ENCODE measurements at regions not wholly inside any gene's neighbourhood (a gene's known extent, or its start where the extent isn't known, plus 50 kb on each side); places are given as distances from the start of the nearest gene placed in this dataset.

GRCh38 chr6:169895000-169895759, 143.8 kb downstream of the ERMARD start:
- DNase-seq: no peak

DNA sequence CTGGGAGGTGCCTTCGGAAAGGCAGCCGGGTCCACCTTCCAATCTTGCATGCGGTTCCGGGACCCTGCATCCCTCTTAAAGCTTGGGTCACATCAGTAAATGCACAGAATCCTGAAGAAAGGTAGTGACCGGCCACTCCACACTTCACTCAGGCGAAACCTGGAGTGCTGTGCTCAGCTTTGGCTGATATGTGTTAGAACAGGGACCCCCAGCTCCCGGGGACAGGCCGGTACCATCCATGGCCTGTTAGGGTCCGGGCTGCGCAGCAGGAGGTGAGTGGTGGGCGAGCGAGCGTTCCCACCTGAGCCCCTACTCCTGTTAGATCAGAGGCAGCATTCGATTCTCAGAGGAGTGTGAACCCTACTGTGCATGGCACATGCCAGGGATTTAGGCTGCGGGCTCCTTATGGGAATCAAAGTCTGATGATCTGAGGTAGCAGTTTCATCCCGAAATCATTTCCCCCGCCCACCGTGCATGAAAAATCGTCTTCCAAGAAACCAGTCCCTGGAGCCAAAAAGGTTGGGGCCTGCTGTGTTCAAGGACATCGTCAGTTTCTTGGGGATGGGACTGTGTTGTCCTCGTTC, 143.0 kb downstream of the ERMARD start:
- intact Hi-C loops (cut with micrococcal nuclease): no loop called here
- H3K9me3 ChIP-seq (replicated peaks in 1 of 2; ENCODE audit: control insufficient read depth in 1 of 2, insufficient read depth in 1 of 2, low read length in 2 of 2): peaks cover 10 to 33% of the 10 kb centered on the region in 2 donors
- H2AFZ ChIP-seq (ENCODE audit: insufficient read depth, low read depth, low read length, poor library complexity, severe bottlenecking): no peak overlapping the region
- H3K79me2 ChIP-seq (ENCODE audit: insufficient read depth, low read length): no peaks in the 10 kb centered on the region
- no peak overlapping the region for H3K27ac ChIP-seq (ENCODE audit: low read depth in 1 of 2, low read length in 2 of 2)
- peaks cover 3 to 50% (median 10%) of the 10 kb centered on the region in 7 donors for H3K9me3 Mint-ChIP-seq
- H3K4me2 ChIP-seq (replicated peaks; ENCODE audit: extremely low read depth, low read length, poor library complexity, severe bottlenecking): no peak overlapping the region
- no peak overlapping the region for H3K4me3 Mint-ChIP-seq
- no peak overlapping the region for H3K27ac Mint-ChIP-seq
- H3K4me3 ChIP-seq (replicated peaks in 1 of 3; ENCODE audit: low read depth in 2 of 3, low read length in 3 of 3): no peak overlapping the region
- H3K4me1 ChIP-seq (ENCODE audit: control insufficient read depth in 1 of 2, insufficient read depth in 2 of 2, low read length in 2 of 2): no peaks in the 10 kb centered on the region
- WGBS (ENCODE audit: insufficient coverage): 96% methylated on average over 19 of the region's 21 CpGs
- no peaks in the 10 kb centered on the region for H4K20me1 ChIP-seq (ENCODE audit: insufficient read depth, low read length)
- no peak overlapping the region for H3K9ac ChIP-seq (ENCODE audit: insufficient read depth, low read length, poor library complexity, severe bottlenecking)
- TF ChIP-seq, protein P1, sequence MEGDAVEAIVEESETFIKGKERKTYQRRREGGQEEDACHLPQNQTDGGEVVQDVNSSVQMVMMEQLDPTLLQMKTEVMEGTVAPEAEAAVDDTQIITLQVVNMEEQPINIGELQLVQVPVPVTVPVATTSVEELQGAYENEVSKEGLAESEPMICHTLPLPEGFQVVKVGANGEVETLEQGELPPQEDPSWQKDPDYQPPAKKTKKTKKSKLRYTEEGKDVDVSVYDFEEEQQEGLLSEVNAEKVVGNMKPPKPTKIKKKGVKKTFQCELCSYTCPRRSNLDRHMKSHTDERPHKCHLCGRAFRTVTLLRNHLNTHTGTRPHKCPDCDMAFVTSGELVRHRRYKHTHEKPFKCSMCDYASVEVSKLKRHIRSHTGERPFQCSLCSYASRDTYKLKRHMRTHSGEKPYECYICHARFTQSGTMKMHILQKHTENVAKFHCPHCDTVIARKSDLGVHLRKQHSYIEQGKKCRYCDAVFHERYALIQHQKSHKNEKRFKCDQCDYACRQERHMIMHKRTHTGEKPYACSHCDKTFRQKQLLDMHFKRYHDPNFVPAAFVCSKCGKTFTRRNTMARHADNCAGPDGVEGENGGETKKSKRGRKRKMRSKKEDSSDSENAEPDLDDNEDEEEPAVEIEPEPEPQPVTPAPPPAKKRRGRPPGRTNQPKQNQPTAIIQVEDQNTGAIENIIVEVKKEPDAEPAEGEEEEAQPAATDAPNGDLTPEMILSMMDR (IDR thresholded peaks at IDR 0.05): no peak
- DNase-seq: no peak
- no peaks in the 10 kb centered on the region for H3K27me3 ChIP-seq (ENCODE audit: control insufficient read depth in 2 of 2, insufficient read depth in 2 of 2, low read length in 2 of 2)
- H3K4me1 Mint-ChIP-seq: peaks cover 3% of the 10 kb centered on the region
- H3K36me3 ChIP-seq (replicated peaks in 1 of 2; ENCODE audit: control insufficient read depth in 1 of 2, insufficient read depth in 2 of 2, low read length in 2 of 2): no peaks in the 10 kb centered on the region
- H3K27me3 Mint-ChIP-seq (ENCODE audit: low read depth in 3 of 3): peaks cover 1 to 4% (median 4%) of the 10 kb centered on the region in 3 donors
- no peaks in the 10 kb centered on the region for H3K36me3 Mint-ChIP-seq

More at GRCh38 chr6:169895000-169895759, 143.8 kb downstream of the ERMARD start:
- Mint-ChIP-seq H3K4me3 (no peak overlapping the region), H3K27ac (no peak overlapping the region), H3K36me3 (no peaks in the 10 kb centered on the region), H3K27me3 (ENCODE audit: low read depth in 3 of 3) (peaks cover 1 to 4% (median 2%) of the 10 kb centered on the region in 3 donors), H3K4me1 (peaks cover 3% of the 10 kb centered on the region), H3K9me3 (peaks cover 3 to 53% (median 12%) of the 10 kb centered on the region in 7 donors)
- TF ChIP-seq, protein P1 (IDR thresholded peaks at IDR 0.05): no peak
- WGBS (ENCODE audit: insufficient coverage): 67% methylated on average over 3 of the region's 7 CpGs
- Histone ChIP-seq H3K4me2 (replicated peaks; ENCODE audit: extremely low read depth, low read length, poor library complexity, severe bottlenecking) (no peak overlapping the region), H3K4me3 (replicated peaks in 1 of 3; ENCODE audit: low read depth in 2 of 3, low read length in 3 of 3) (no peak overlapping the region), H2AFZ (ENCODE audit: insufficient read depth, low read depth, low read length, poor library complexity, severe bottlenecking) (no peak overlapping the region), H3K9ac (ENCODE audit: insufficient read depth, low read length, poor library complexity, severe bottlenecking) (no peak overlapping the region), H3K9me3 (replicated peaks in 1 of 2; ENCODE audit: control insufficient read depth in 1 of 2, insufficient read depth in 1 of 2, low read length in 2 of 2) (peaks cover 16 to 39% of the 10 kb centered on the region in 2 donors), H3K27ac (ENCODE audit: low read depth in 1 of 2, low read length in 2 of 2) (no peak overlapping the region), H3K79me2 (ENCODE audit: insufficient read depth, low read length) (no peaks in the 10 kb centered on the region), H3K4me1 (ENCODE audit: control insufficient read depth in 1 of 2, insufficient read depth in 2 of 2, low read length in 2 of 2) (no peaks in the 10 kb centered on the region), H3K36me3 (replicated peaks in 1 of 2; ENCODE audit: control insufficient read depth in 1 of 2, insufficient read depth in 2 of 2, low read length in 2 of 2) (no peaks in the 10 kb centered on the region), H3K27me3 (ENCODE audit: control insufficient read depth in 2 of 2, insufficient read depth in 2 of 2, low read length in 2 of 2) (no peaks in the 10 kb centered on the region), H4K20me1 (ENCODE audit: insufficient read depth, low read length) (no peaks in the 10 kb centered on the region)
- intact Hi-C loops (cut with micrococcal nuclease): no loop called here

Measured in CD14-positive monocyte (primary cell).